ENCODE measurements at regions not wholly inside any gene's neighbourhood (a gene's known extent, or its start where the extent isn't known, plus 50 kb on each side); places are given as distances from the start of the nearest gene placed in this dataset.

DNA sequence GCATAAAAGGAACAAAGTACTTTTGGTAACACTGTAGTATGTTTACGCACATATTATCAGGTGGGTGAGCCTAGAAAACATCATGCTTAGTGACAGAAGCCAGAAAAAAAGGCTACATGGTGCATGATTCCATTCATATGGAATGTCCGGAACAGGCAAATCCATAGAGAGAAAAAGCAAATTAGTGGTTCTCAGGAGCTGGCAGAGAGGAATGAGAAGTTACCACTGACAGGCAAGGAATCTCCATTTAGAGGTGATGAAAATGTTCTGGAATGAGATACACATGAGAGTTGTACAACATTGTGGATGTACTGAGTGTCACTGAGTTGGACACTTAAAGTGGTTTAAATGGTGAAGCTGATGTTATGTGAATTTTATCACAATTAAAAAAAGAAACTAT lies 976.9 kb downstream of the NLGN4Y start:
- DNase-seq (ENCODE audit: low read depth in 3 of 3), result no peak

DNA sequence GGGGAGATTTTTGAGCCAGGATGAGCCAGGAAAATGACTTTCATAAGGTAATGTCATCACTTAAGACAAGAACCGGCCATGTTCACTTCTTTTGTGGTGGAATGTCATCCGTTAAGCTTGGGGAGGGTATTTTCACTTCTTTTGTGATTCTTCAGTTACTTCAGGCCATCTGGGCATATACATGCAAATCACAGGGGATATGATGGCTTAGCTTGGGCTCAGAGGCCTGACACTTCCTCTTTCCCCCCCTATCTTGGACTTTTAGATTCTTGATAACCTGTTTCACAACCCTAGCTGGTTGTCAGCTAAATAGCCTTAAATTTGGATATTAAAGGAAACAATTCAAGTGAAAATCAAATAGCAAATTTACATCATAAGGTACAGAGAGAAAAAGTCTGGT lies 986.0 kb downstream of the NLGN4Y start:
- no peak for DNase-seq (ENCODE audit: low read depth in 3 of 3)

DNA sequence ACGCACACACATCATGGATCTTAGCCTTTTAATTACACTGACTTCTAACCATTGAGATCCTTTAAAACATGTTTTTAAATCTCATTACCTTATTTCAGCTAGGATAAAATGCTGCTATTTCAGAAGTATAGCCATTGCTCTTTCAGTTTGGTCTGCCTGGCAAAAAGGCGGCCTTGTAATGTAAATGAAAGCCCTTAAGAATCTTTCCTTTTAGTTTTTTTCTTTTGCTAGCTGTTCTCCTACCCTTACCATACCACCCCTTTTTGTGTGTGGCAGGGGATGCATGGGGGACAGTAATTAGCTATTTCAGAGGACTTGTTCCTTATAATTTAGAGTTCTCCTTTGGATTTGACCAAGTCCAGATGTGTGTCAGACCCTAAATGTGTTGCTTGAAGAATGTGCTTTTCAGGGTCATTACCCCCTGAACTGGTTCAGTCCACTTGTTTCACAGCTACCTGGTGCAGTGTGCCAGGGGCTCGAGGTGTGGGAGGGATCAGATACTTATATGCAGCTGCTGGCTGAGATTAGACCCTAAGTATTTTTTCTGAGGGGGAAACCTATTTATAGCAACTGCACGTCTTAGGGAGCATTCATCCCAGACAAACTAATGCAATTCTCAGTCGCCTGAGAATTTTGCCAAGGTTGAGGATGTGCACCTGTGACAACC lies 986.8 kb downstream of the NLGN4Y start:
- no peak for DNase-seq (ENCODE audit: low read depth in 3 of 3)

DNA sequence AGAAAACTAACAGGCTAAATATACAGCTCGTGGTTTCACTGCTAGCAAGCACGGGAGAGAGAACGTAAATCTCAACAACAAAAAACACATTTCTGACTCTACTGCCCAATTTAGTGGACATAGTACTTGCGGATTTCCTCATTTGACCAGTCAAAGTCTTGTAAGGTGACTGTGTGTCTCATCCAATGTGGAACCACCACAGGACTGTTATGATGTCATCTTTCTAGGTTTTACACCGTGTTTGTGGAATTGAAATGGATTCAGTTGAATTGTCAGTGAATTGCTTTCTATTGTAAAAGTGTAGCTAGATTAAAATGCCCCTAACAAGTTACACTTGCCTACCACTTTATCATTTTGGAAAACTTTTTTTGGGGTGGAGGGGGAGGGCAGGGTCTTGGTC lies 1010.8 kb downstream of the NLGN4Y start:
- no peak for DNase-seq (ENCODE audit: low read depth in 3 of 3)

DNA sequence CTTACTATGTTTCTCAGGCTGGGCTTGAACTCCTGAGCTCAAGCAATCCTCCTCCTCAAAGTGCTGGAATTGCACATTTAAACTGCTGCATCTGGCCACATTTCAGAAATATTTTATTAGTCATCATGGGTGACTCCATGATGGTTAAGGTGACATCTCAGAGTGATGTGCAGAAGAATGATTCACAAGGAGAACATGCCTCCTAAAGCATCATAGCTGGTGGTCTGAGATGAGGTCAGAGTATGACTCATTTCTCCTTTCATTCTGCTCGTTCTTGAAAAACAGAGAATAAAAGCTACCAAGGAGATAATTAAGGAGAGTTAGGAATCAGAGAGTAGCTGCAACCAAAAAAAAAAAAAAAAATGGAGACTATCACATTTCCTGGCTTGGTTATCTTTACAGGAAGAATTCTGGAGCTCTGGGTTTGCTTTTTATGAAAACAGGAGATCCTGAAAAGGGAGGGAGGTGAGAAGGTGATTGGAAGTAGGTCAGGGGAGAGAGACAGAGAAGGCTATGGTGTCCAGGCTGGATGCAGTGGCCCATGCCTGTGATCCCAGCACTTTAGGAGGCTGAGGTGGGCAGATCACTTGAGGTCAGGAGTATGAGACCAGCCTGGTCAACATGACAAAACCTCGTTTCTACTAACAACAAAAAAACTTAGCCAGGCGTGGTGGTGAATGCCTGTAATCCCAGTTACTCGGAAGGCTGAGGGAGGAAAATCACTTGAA lies 1011.6 kb downstream of the NLGN4Y start:
- no peak for DNase-seq (ENCODE audit: low read depth in 3 of 3)

DNA sequence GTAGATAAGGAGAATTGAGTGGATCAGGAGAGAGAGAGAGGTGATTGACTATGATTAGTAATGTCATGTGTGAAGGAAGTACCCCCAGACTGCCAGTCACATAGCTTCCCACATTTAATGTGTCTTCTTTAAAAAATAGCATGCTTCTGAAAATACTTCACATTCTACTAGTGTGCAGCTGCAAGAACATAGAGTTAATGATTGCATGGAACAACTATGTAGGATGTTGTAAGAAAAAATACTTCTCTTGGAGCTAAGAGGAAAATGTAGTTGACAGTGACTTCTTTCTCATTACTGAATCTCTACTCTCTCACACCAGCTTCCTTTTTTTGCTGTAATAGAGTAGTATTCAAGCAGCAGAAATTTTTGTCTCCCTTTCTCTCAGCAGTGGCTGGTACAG lies 1016.2 kb downstream of the NLGN4Y start:
- no peak for DNase-seq (ENCODE audit: low read depth in 3 of 3)

DNA sequence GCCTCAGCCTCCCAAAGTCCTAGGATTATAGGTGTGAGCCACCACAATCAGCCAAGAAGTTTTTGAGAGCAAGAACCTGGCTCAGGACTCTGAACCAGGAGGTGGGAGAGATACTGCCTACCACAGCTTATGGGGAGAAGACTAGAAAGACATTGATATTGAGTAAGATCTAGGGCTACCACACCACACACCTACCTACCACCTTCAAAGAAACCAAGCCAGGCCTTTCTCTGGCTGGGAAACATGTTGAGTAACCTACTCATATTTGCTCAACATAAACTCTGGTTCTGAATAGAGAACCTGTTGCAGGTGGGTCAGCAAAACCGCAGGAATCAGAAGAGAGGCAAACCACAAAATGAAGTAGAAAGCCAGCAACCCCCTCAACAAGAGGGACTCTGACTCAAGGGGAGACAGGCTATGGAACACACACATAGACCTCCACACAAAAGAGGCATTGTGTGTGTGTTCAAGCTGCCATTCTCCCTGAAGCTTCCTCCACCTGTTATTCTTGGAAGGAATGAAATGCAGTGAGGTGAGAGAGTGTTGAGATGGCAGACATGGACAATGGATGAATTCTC lies 1021.9 kb downstream of the NLGN4Y start:
- no peak for DNase-seq (ENCODE audit: low read depth in 3 of 3)

DNA sequence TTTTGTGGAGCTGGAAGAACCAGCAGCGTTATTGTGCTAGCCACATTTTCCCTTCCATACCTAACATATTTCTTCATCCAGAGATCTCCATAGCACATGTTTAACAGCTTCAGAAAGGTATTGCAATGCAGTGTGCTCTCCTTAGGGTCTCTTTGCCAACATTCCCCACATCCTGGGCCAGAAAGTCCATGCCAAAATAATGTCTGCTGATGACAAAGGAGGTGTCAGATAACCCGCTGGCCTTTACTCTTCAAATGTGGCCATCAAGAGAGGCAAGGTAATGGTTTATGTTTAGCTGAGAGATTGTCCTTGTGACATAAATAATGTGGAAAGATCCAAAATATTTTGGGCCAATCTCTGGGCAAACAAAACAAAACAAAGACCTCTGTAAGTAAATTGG lies 1027.7 kb downstream of the NLGN4Y start:
- DNase-seq (ENCODE audit: low read depth in 3 of 3), result no peak

DNA sequence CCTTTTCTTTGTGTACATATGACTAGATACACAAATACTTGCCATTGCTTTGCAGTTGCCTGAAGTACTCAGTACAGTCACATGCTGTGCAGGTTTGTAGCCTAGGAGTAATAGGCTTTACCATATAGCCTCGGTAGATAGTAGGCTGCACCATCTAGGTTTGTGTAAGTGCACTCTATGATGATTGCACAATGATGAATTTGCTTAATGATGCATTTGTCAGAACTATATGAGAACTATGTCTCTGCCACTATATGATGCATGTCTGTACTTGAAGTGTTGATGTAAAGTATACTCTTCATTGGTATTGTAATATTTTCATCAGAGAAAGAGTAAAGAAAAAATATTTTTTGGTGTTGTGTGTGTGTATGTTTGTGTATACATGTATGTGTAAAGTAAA lies 1030.7 kb downstream of the NLGN4Y start:
- no peak for DNase-seq (ENCODE audit: low read depth in 3 of 3)

DNA sequence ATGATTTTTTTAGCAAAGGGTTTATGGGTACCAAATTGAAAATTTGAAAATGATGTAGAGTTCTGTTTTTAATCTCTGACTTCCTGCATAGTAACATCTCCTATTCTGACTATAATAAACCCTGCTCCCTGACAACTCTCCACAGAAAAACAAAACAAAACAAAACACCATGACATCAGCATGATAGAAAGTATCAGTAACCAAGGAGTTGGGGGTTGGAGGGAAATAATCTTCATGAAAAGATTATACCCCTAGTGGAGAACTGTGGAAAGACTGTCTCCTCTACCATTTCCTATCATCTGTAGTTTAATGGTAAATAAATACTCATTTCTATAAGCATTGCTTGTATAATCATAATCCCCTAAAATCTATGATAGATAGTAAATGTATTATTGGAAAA lies 1034.8 kb downstream of the NLGN4Y start:
- DNase-seq (ENCODE audit: low read depth in 3 of 3), result no peak

DNA sequence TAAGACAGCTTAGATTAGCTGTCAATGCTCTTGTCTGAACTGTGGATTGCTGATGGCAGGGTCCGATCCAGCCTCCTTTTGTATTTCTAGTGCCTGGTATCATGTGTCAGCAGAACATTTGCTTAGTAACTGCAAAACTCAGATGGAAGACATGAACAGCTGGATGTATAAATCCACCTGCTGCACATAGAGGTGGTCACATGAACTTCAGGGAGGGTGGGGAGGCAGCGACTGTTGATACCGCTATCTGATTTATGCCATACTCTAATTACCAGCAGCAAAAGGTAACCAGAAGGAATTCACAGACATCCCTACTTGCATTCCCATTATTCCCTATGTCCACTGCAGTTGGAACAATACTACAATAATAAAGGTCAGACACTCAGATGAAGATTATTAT lies 1036.5 kb downstream of the NLGN4Y start:
- no peak for DNase-seq (ENCODE audit: low read depth in 3 of 3)

DNA sequence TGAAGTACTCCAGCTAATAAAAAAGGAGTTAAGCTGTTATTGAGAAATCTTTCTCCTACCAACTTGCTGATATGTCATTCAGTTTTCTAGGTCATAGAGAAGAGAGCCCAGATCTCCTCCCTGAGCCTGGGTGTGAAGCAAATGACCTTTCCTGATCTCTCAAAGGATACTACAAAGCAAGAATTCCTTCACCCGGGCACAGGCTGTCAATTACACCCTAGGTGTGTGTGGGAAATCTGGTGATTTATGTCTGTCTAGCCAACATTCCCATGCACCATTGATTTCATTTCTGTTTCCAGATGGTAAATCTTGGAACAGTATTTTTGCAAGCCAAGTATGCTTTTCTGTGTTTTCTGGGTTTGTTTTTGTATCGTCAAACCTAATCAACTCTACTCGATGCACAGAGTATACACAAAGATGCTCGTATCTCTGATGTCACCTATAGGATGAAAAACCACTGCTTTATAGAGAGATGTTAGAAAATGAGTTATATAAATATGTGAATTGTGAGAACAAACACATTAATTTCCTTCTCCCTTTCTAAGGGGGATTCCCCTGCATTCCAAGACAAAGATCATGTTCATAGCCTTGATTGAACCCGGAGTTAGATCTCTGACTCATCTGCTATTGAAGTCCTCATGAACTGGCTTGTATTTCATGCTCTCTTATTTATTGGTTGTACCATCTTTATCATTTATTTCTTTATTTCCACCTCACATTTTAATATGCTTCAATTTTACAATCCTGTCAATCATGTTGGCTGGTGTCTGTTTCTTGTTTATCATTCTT lies 1037.4 kb downstream of the NLGN4Y start:
- no peak for DNase-seq (ENCODE audit: low read depth in 3 of 3)

DNA sequence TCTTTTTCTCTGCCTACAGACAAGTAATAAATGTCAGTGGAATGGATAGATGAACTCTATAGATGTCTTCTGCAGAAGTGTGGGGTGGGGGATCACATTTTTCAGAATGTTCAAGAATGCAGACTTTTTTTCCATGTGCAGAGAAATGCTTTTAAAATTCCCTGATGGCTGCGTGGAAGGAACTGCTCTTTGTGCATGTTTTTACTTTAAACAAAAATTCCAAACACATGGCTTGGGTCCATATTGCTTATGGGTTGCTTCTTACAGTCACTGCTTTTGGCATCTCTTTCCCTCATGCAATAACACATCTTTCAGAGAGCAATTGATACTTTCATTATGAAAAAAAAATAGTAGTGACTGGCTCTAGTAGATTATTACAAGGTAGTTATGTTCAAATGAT lies 1053.6 kb downstream of the NLGN4Y start:
- DNase-seq (ENCODE audit: low read depth in 3 of 3), result no peak

DNA sequence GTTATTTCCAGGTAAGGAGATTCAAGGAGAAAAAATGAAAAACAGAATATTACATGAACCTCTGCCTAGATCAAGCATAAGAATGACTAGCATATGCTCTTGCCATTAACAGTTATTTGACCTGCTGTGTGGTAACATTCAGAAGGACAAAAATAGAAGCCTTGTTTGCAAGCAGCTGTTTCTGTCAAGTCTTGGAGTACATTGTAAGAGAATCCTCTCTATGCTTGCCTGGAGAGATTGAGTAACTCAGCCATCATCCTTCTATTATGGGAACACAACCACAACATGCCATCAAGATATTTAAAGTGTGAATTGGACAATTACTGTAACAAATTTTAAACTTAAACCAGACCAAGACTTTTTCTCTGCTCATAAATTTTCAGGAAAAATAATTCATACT lies 1054.4 kb downstream of the NLGN4Y start:
- no peak for DNase-seq (ENCODE audit: low read depth in 3 of 3)

DNA sequence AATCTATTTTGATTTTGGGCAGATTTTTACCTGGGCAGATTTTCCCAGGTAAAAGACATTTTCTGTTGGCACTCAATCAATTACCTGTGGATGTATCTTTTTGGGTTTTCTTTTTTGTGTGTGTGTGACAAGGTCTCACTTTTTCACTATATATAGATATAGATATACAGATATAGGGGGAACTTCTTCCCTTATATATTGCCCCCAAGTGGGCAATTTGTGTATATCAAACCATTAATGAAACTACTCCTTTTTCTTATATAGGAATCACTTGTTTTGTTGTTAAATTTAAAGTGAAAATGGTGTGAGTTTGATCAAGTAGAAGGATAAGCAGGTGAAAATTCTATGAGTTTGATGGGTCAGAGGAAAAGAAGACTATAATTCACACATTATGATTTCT lies 1054.9 kb downstream of the NLGN4Y start:
- DNase-seq (ENCODE audit: low read depth in 3 of 3), result no peak

DNA sequence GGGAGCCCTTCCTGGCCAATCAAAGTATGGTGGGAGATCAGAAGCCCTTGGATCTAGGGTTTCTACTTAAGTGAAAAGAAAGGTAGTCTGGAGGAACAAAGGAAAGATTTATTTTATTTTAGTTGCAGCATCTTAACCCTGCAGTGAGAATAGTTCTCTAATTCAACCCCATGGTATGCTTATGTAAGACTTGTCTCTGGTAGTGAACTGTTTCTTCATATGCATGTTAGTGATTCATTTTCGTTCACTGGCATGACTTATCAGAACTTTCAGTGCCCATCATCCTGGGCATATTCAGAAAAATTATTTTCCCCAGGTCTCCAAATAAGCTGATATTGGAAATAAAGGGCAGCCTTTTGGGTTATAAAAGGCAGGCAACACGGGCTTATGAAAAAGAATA lies 1058.8 kb downstream of the NLGN4Y start:
- no peak for DNase-seq (ENCODE audit: low read depth in 3 of 3)

DNA sequence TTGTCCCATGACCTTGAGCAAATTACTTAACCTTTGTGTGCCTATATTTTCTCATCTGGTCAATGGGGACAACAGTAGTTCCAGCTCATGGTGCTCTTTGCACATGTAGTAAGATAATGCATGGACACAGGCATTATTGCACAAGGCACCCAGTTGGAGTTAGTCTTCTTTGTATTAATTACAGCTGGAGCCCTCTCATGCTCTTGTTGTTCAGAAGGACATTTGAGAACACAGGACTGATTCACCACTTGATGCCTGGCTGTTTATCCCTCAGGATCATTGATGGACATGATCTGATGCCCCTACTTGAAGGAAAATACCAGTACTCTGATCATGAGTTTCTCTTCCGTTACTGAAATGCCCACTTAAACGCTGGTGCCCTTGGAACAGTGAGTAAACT lies 1068.6 kb downstream of the NLGN4Y start:
- no peak for DNase-seq (ENCODE audit: low read depth in 3 of 3)

DNA sequence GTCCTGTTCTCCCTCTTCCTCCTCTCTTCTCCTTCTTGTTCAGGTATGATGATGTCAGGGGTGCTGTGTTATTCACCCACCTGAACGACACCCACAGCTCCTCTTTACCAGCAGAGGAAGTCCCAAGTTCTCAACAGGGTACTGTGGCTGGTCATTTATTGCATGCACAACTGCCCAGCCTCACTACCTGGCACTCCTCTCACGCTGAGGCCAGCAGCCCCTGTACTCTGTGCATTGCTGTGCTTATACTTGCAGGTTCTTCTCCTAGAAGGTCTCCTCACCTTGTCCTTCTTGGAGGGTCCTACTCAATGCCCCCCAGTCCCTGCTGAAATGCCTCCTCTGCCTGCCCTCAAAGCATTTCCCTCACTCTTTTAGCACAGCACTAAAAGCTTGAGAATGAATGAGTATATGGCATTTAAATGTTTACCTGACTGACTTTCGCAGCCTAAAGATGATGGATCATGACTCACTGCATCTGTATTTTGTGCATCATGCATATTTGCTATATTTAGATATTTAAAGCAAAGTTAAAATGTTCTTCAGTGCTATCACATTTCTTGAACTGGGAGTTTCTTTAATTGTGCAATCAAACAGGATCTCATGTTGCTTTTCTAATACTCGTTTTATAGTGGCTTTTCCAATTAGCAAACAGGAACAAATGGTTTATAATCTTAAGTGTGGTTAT lies 1069.3 kb downstream of the NLGN4Y start:
- DNase-seq (ENCODE audit: low read depth in 3 of 3), result no peak

DNA sequence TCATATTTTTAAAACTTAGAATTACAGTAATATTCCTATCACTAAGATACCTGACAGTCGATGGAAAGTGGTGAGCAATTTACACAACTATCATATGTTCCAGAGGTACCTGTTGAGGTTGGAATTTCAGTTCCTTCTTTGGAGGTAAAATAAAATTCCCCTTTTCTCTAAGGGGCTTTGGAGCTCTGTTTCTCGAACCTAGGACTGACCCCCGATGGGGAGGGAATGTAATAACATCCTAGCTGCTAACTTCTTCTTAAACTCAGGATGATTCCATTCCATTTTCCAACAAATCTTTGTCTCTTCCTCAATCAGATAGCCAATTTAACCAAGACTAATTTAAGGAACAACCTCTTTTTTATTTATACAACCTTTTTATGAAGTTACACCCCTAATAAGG lies 1069.8 kb downstream of the NLGN4Y start:
- DNase-seq (ENCODE audit: low read depth in 3 of 3), result no peak

DNA sequence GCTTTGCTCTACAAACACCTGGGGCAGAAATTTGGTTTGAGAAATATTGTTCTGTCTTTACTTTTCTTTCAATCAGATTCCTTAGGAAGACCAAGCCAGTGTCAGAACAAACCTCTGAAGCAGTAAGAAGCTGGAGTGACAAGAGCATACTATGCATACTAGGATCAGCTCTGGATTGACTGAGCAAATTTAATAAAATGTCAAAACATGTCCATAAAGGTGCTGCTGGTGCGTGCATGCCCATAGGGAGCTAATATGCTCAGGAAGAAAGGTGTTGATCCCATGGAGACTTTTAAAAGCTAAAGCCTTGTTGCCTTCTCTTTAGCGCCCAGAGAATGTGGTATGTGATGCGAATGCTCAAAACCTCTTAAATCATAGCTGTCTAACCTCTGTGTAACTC lies 1076.2 kb downstream of the NLGN4Y start:
- no peak for DNase-seq (ENCODE audit: low read depth in 3 of 3)

DNA sequence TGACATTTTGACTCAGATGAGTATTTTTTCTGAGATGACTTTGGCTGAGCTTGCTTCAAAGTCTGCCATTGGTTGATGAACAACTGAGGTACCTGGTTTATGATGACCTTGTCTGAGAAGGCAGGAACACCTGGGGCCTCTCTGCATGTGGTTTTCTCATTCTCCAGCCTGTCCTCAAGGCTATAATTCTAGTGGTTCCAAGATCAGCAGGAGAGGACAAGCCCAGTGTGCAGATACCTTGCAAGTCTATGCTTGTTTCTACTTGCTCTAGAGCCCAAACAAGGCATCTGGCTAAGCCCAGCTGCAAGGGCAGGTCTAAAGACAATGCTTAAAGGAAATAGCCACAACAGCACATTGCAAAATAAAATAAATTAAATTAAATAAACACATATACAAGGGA lies 1100.0 kb downstream of the NLGN4Y start:
- DNase-seq (ENCODE audit: low read depth in 3 of 3), result no peak

DNA sequence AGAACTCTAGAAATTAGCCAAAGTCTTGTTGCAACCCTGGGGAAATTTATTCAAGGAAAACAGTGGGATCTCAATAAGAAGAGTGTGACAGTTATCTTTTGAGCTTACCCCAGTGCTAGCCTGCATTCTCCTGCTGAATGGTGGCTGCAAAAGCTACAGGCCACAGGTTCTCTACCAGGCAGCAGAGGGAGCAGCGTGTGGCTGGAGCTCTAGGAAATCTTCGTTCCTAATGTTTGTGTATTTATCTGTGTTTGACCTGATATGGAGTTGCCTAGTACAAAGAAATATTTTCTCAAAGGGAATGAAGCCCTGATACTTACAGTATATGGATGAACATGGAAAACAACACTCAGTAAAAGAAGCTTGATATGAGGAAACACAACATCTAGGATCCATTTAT lies 1100.6 kb downstream of the NLGN4Y start:
- no peak for DNase-seq (ENCODE audit: low read depth in 3 of 3)

Measured in stimulated activated CD4-positive, alpha-beta T cell treated with anti-CD3 and anti-CD28 coated beads, TNF-alpha, amount 100 ng/mL, for 24 hours (primary cell).